ENCODE measurements at regions not wholly inside any gene's neighbourhood (a gene's known extent, or its start where the extent isn't known, plus 50 kb on each side); places are given as distances from the start of the nearest gene placed in this dataset.

- no peak for DNase-seq
Measured at GRCh38 chr7:155217634-155218033, 80.0 kb upstream of the INSIG1 start.

- no peak for DNase-seq
Measured at GRCh38 chr7:155218276-155219153, 79.2 kb upstream of the INSIG1 start.

GRCh38 chr7:155219154-155219531, 78.5 kb upstream of the INSIG1 start:
- DNase-seq = no peak

GRCh38 chr7:155219947-155220769, 77.5 kb upstream of the INSIG1 start:
- no peak for DNase-seq

GRCh38 chr7:155220903-155221302, 76.8 kb upstream of the INSIG1 start:
- no peak for DNase-seq

DNA sequence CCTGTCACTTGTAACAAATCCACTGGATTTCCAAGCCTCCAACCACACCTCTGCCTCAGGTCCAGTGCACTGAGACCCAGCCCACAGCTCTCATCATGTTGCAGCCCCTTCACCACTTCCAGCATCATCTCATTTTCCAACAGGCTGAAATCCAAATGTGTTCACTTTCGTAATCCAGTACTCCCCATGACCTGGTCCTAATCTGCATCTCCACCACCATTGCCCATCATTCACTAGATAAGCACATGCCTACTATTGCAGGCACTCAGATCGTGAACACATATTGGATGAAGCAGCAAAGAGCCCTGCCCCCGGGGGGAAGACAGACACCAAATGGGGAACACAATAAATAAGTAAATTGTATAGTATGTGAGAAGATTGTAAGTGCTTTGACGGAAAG, 76.1 kb upstream of the INSIG1 start:
- DNase-seq = no peak

DNA sequence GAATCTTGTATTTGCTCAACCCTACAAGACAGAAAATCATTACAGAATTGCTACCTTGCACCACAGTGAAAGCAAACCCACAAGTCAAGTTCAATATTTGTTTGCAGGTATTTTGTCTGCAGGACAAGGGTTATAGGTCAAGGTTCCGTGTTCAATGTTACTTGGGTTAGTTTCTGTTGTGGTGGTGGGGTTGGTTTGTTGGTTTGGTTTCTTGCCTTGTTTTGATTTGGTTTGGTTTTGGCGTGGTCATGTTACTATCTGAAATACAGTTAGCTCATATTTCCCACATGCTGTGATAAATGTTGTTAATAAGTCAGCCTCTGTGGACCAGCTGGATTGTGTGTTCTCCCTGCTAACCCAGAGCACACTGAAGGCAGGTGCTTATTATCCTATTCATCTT, 75.6 kb upstream of the INSIG1 start:
- no peak for DNase-seq

DNA sequence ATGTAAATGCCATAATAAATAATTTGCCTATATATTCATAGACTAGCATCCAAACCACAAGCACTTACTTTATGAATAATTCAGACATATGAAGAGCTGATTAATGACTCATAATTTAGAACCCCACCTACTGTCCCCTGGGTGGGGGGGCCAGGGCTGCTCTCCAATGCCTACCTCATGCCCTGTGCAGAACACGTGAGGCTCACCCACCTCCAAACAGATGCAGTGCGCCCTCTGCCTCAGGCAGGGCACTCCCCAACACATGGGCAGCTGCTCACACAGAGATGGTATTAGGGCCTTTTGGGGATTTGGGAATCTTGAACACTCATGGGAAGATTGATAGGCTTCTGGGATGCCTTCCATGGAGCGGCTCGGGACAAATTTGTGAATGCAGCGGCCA, 75.1 kb upstream of the INSIG1 start:
- DNase-seq = no peak

DNA sequence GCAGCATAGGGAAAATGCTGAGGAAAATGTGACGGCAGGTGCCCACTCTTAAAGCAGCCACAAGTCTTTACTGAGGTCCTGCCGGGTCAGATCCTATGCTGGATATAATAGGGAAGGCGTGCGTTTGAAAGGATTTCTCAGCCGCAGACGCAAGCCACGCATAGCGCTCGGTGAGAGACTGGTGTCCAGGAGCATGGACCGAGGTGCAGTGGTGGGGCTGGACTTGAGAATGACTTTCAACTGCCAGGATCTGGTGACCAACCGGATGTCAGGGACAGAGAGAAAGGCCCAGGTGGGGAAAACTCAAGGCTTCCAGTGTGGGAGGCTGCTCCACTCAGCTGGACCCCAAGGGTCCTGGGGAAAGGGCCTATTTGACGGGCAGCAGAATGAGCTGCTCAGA, 74.7 kb upstream of the INSIG1 start:
- DNase-seq = no peak

DNA sequence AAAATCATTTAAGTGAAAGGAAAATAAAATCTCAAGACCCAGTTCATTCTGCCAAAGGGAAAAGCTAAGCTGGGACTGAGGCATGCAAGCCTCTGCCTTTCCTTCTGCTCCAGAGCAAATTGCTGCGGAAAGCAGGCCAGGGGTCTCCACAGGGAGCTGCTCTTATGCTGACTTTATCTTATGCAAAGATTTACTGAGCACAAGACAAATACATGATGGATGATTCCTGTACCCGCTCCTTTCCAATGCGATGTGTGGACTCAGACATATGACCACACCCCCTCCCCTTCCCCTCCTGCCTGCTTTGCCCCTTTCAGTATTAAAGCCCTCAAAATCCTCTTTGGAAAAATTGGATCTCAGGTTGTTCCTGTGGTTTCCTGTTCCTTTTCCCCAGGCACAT, 74.2 kb upstream of the INSIG1 start:
- DNase-seq = no peak

DNA sequence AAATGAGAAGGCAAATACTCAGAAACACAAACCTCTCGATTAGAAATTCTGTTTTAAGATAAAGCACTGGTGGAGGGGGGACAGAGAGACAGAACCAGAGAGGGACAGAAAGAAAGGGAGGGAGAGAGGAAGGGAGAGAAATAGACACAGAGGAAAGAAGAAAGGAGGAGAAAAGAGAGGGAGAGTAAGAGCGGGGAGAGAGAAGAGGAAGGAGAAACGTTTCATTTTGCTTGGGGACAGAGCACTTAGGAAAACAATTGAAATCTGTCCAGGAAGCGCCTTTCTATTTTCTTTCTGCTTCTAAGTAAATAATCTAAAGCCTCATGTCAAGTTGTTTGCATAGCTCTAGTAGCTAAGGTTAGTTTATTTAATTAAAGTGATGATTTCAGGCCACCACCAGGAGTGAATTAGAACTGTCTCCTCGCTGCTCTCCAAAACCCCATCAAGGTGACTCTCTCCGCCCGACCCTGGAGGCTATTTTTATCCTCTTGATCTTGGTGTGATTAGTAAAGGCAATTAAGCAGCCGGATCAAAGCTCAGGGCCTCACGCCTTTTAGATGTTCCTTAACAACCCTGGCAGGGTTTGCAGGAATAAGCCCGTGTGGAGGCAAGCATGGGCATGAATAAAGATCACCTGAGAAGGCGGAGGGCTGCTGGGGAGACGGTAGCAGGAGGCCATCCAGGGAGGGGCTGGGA, 73.4 kb upstream of the INSIG1 start:
- no peak for DNase-seq

- DNase-seq = no peak
Measured at GRCh38 chr7:155225095-155225494, 72.6 kb upstream of the INSIG1 start.

- DNase-seq = no peak
Measured at GRCh38 chr7:155225516-155225915, 72.2 kb upstream of the INSIG1 start.

- DNase-seq = no peak
Measured at GRCh38 chr7:155226261-155227003, 71.2 kb upstream of the INSIG1 start.

- DNase-seq = no peak
Measured at GRCh38 chr7:155227004-155227787, 70.5 kb upstream of the INSIG1 start.

- DNase-seq = no peak
Measured at GRCh38 chr7:155227788-155228458, 69.8 kb upstream of the INSIG1 start.

- no peak for DNase-seq
Measured at GRCh38 chr7:155228459-155228845, 69.2 kb upstream of the INSIG1 start.

DNA sequence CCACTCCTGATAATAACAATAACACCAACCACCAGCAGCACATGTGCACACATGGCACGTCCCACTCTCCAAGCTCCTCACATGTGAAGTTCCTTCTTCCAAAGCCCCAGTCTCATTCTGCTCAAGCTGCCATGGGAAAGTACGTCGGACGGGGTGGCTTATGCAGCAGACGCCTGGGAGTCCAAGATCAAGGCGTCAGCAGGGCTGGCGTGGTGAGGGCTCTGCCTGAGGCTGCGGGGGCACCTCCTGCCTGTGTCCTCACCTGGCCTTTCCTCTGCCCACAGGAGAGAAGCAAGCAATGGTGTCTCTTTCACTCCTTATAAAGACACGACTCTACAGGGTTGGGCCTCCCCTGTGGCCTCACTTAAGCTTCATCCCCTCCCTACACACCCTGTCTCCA, 68.8 kb upstream of the INSIG1 start:
- no peak for DNase-seq

- DNase-seq = no peak
Measured at GRCh38 chr7:155229548-155230168, 68.0 kb upstream of the INSIG1 start.

GRCh38 chr7:155230169-155230593, 67.5 kb upstream of the INSIG1 start:
- peak; percentile 88 for DNase-seq

All from femur (tissue), 1 donor.